IMR-90 (cell line): ENCODE measurements at regions not wholly inside any gene's neighbourhood (a gene's known extent, or its start where the extent isn't known, plus 50 kb on each side); places are given as distances from the start of the nearest gene placed in this dataset.

Experiments
- ATAC-seq: fragments of 200-7000 bp; cut with Tn5 transposase; 2 replicates; pipeline ENCODE4 v1.9.1; 2020; ENCODE audit warnings: low read depth, mild to moderate bottlenecking, moderate library complexity
- BruUV-seq: library from RNA; stranded (reverse); fragments of 400-500 nt; replicated peaks from 2 replicates; lab custom pipeline; 2021; lab: Mats Ljungman, UMichigan
- CTCF ChIA-PET: fragments of 300-600 bp; formaldehyde crosslinking; extraction: SDS; loops from one replicate; lab custom pipeline; 2021; ENCODE audit warnings: antibody characterized with exemption; lab: Yijun Ruan, JAX
- POLR2A ChIA-PET: fragments of 300-600 bp; sonication (Branson Sonifier 250); formaldehyde crosslinking; loops from one replicate; lab custom pipeline; 2022; ENCODE audit warnings: antibody characterized with exemption; ENCODE audit not compliant: unreplicated experiment; lab: Charles Lee
- DNase-seq: peaks from one replicate; pipeline ENCODE4 v3.0.0; 2013
- H2AFZ ChIP-seq: replicated peaks from 2 replicates; pipeline ENCODE3; 2013; ENCODE audit warnings: low read length, mild to moderate bottlenecking; ENCODE audit not compliant: poor library complexity
- H2AK5ac ChIP-seq: 2 replicates; pipeline ENCODE4 v1.6.1; 2013; ENCODE audit warnings: low read depth, low read length, inconsistent platforms
- H2AK9ac ChIP-seq: replicated peaks from 2 replicates; pipeline ENCODE3; 2013; ENCODE audit warnings: mild to moderate bottlenecking, low read depth, low read length, moderate library complexity; ENCODE audit not compliant: poor library complexity
- H2BK120ac ChIP-seq: 2 replicates; pipeline ENCODE4 v1.6.1; 2013; ENCODE audit warnings: low read depth, low read length, inconsistent platforms
- H2BK15ac ChIP-seq: 3 replicates; pipeline ENCODE4 v1.6.1; 2013; ENCODE audit warnings: low read depth, low read length, inconsistent platforms
- H2BK20ac ChIP-seq: 2 replicates; pipeline ENCODE4 v1.6.1; 2013; ENCODE audit warnings: low read depth, mild to moderate bottlenecking, inconsistent platforms, low read length, moderate library complexity
- H2BK5ac ChIP-seq: 2 replicates; pipeline ENCODE4 v1.6.1; 2013; ENCODE audit warnings: mild to moderate bottlenecking, low read depth, low read length, inconsistent platforms; ENCODE audit not compliant: poor library complexity, severe bottlenecking
- H3K14ac ChIP-seq: replicated peaks from 2 replicates; pipeline ENCODE4 v1.6.1; 2013; ENCODE audit warnings: low read depth, low read length, inconsistent platforms
- H3K18ac ChIP-seq: 2 replicates; pipeline ENCODE4 v1.6.1; 2013; ENCODE audit warnings: low read depth, low read length, control low read depth
- H3K23ac ChIP-seq: 2 replicates; pipeline ENCODE4 v1.6.1; 2013; ENCODE audit warnings: low read depth, low read length, inconsistent platforms
- H3K27ac ChIP-seq: 2 replicates; pipeline ENCODE4 v1.5.1; 2013; ENCODE audit warnings: mild to moderate bottlenecking, control low read depth, low read length; ENCODE audit not compliant: insufficient read depth
- H3K27me3 ChIP-seq: 2 replicates; pipeline ENCODE4 v1.6.1; 2013; ENCODE audit warnings: low read length; ENCODE audit not compliant: control insufficient read depth, insufficient read depth
- H3K36me3 ChIP-seq: 2 replicates; pipeline ENCODE4 v1.6.1; 2013; ENCODE audit warnings: low read length, mixed read lengths; ENCODE audit not compliant: control insufficient read depth, insufficient read depth
- H3K4ac ChIP-seq: 2 replicates; pipeline ENCODE4 v1.6.1; 2013; ENCODE audit warnings: low read depth, low read length, inconsistent platforms
- H3K4me1 ChIP-seq: 2 replicates; pipeline ENCODE4 v1.6.1; 2013; ENCODE audit warnings: low read length, mixed read lengths; ENCODE audit not compliant: control insufficient read depth, insufficient read depth
- H3K4me2 ChIP-seq: 2 replicates; pipeline ENCODE4 v1.6.1; 2013; ENCODE audit warnings: low read depth, mild to moderate bottlenecking, control low read depth, low read length, moderate library complexity
- H3K4me3 ChIP-seq: 2 replicates; pipeline ENCODE4 v1.5.1; 2013; ENCODE audit warnings: low read depth, mild to moderate bottlenecking, control low read depth, low read length, moderate library complexity; ENCODE audit not compliant: insufficient read depth
- H3K56ac ChIP-seq: 2 replicates; pipeline ENCODE4 v1.6.1; 2013; ENCODE audit warnings: low read length, inconsistent platforms; ENCODE audit not compliant: insufficient read depth; ENCODE audit errors: extremely low read depth
- H3K79me1 ChIP-seq, 2 experiments: 2 replicates each; pipeline ENCODE4 v1.6.1; 2013; ENCODE audit warnings: low read length in 2 of 2, inconsistent platforms in 1 of 2, low read depth in 1 of 2
- H3K9ac ChIP-seq: 2 replicates; pipeline ENCODE4 v1.6.1; 2013; ENCODE audit warnings: low read depth, low read length, control low read depth
- H3K9me1 ChIP-seq: 2 replicates; pipeline ENCODE4 v1.6.1; 2013; ENCODE audit warnings: low read length, inconsistent platforms; ENCODE audit not compliant: insufficient read depth
- H3K9me3 ChIP-seq: 2 replicates; pipeline ENCODE4 v1.6.1; 2013; ENCODE audit warnings: low read length; ENCODE audit not compliant: control insufficient read depth, insufficient read depth
- H4K20me1 ChIP-seq: 2 replicates; pipeline ENCODE4 v1.6.1; 2013; ENCODE audit warnings: low read length, inconsistent platforms; ENCODE audit not compliant: insufficient read depth
- H4K5ac ChIP-seq: 2 replicates; pipeline ENCODE4 v1.6.1; 2013; ENCODE audit warnings: mild to moderate bottlenecking, low read depth, low read length, control low read depth
- H4K8ac ChIP-seq, 2 experiments: 2 replicates each; pipeline ENCODE4 v1.6.1; 2013; ENCODE audit warnings: low read depth in 2 of 2, low read length in 2 of 2, control low read depth in 1 of 2, inconsistent platforms in 1 of 2
- H4K91ac ChIP-seq: 2 replicates; pipeline ENCODE4 v1.6.1; 2013; ENCODE audit warnings: low read depth, low read length, inconsistent platforms; ENCODE audit not compliant: insufficient read depth
- BHLHE40 ChIP-seq: fragments of 150-350 bp; IDR thresholded peaks from 2 replicates; pipeline ENCODE4 v1.6.1; 2016; ENCODE audit warnings: mild to moderate bottlenecking, low read depth, low read length
- CEBPB ChIP-seq: IDR thresholded peaks from 2 replicates; pipeline ENCODE4 v1.6.1; 2012; ENCODE audit warnings: low read depth, low read length, improper control_type of control experiment
- CHD1 ChIP-seq: IDR thresholded peaks from 2 replicates; pipeline ENCODE4 v1.6.1; 2012; ENCODE audit warnings: low read depth, low read length, improper control_type of control experiment
- CTCF ChIP-seq: conservative IDR thresholded peaks from 2 replicates; pipeline ENCODE4 v1.5.1; 2012; ENCODE audit warnings: mild to moderate bottlenecking, low read depth, low read length, improper control_type of control experiment
- ELK1 ChIP-seq: fragments of 150-350 bp; IDR thresholded peaks from 2 replicates; pipeline ENCODE4 v1.6.1; 2016; ENCODE audit warnings: low read depth, mild to moderate bottlenecking, low read length, moderate library complexity, borderline replicate concordance
- FOS ChIP-seq: fragments of 150-350 bp; IDR thresholded peaks from 2 replicates; pipeline ENCODE4 v1.6.1; 2016; ENCODE audit warnings: low read depth, low read length
- MAFK ChIP-seq: IDR thresholded peaks from 2 replicates; pipeline ENCODE4 v1.6.1; 2012; ENCODE audit warnings: low read depth, low read length, improper control_type of control experiment
- MAZ ChIP-seq: IDR thresholded peaks from 2 replicates; pipeline ENCODE4 v1.6.1; 2012; ENCODE audit warnings: low read depth, mild to moderate bottlenecking, low read length, improper control_type of control experiment, moderate library complexity, borderline replicate concordance
- MXI1 ChIP-seq: IDR thresholded peaks from 2 replicates; pipeline ENCODE4 v1.6.1; 2012; ENCODE audit warnings: low read depth, mild to moderate bottlenecking, low read length, moderate library complexity, borderline replicate concordance
- NFE2L2 ChIP-seq: fragments of 150-350 bp; IDR thresholded peaks from 2 replicates; pipeline ENCODE4 v1.6.1; 2016; ENCODE audit warnings: low read depth, mild to moderate bottlenecking, low read length
- POLR2A ChIP-seq: IDR thresholded peaks from 2 replicates; pipeline ENCODE4 v1.6.1; 2012; ENCODE audit warnings: mild to moderate bottlenecking, low read depth, low read length
- RAD21 ChIP-seq: IDR thresholded peaks from 2 replicates; pipeline ENCODE4 v1.6.1; 2012; ENCODE audit warnings: low read length, improper control_type of control experiment
- RCOR1 ChIP-seq: IDR thresholded peaks from 2 replicates; pipeline ENCODE4 v1.6.1; 2012; ENCODE audit warnings: mild to moderate bottlenecking, low read length, improper control_type of control experiment; ENCODE audit not compliant: insufficient replicate concordance
- RFX5 ChIP-seq: IDR thresholded peaks from 2 replicates; pipeline ENCODE4 v1.8.0; 2012; ENCODE audit warnings: low read depth, mild to moderate bottlenecking, low read length, moderate library complexity
- SMC3 ChIP-seq: fragments of 150-350 bp; IDR thresholded peaks from 2 replicates; pipeline ENCODE4 v1.6.1; 2016; ENCODE audit warnings: low read depth, mild to moderate bottlenecking, antibody characterized with exemption, low read length, moderate library complexity
- USF2 ChIP-seq: fragments of 150-350 bp; IDR thresholded peaks from 2 replicates; pipeline ENCODE4 v1.6.1; 2017; ENCODE audit warnings: mild to moderate bottlenecking, antibody characterized with exemption, low read length, low read depth
- WGBS, 2 experiments: methylation state at CpG; one replicate each; pipeline versions ENCODE4 v1.1.5 to v1.1.7; 2013; ENCODE audit warnings: missing lambda C conversion rate in 2 of 2; ENCODE audit not compliant: insufficient read length in 1 of 2; ENCODE audit errors: extremely low coverage in 2 of 2; 5-methylcytosine and 5-hydroxymethylcytosine counted together
- dilution Hi-C: fragments of 300-500 bp; cut with HindIII; formaldehyde crosslinking; loops from one replicate; pipeline ENCODE4 v1.14.3; 2018; ENCODE audit warnings: low sequenced_read_pairs; ENCODE audit not compliant: unreplicated experiment
- in situ Hi-C: fragments of 300-500 bp; cut with MboI; formaldehyde crosslinking; loops from 3 replicates; pipeline ENCODE4 v1.14.3; 2019; ENCODE audit warnings: low sequenced_read_pairs, inconsistent platforms, mixed read lengths
- intact Hi-C: fragments of 100-400 bp; cut with micrococcal nuclease; formaldehyde crosslinking; loops from 2 replicates; pipeline ENCODE4 v1.10.0; 2022

- BruUV-seq, result no TSS peak
Observed at GRCh38 chr4:86497131-86497530, 97.0 kb upstream of the PTPN13 start.

More at GRCh38 chr4:86497131-86497530, 97.0 kb upstream of the PTPN13 start:
- ATAC-seq, result no peak
- no peak overlapping the region for H3K4me3 ChIP-seq
- H2BK15ac ChIP-seq, result no peak overlapping the region
- H3K36me3 ChIP-seq, result no peaks in the 10 kb centered on the region
- H4K5ac ChIP-seq, result no peak overlapping the region
- no peaks in the 10 kb centered on the region for H3K9me3 ChIP-seq
- no peak overlapping the region for H3K56ac ChIP-seq
- DNase-seq, result no peak
- POLR2A ChIA-PET, result interaction anchor here (0.6 kb wide), 1 partner anchor 104 kb away, joined by 3 read pairs; no protein-coding TSS in a partner anchor
- H3K4me1 ChIP-seq, result peaks cover 3% of the 10 kb centered on the region; the same call in 1 of the 2 replicates
- dilution Hi-C loops, result no loop called here
- H4K91ac ChIP-seq, result no peak overlapping the region
- no peak overlapping the region for H2AK9ac ChIP-seq
- CTCF ChIA-PET, result no interaction called here
- no peak overlapping the region for H3K14ac ChIP-seq
- H2AFZ ChIP-seq, result no peak overlapping the region
- no peak overlapping the region for H2BK120ac ChIP-seq
- no peak overlapping the region; the same call in 1 of the 2 replicates for H2AK5ac ChIP-seq
- H3K9ac ChIP-seq, result no peak overlapping the region
- H4K8ac ChIP-seq, result no peak overlapping the region
- intact Hi-C loops, result loop anchor here (2.0 to 5.0 kb wide), 3 partner anchors 260 to 740 kb away; no protein-coding TSS in a partner anchor
- H3K79me1 ChIP-seq, result no peaks in the 10 kb centered on the region
- in situ Hi-C loops, result loop anchor here (5.0 to 25.0 kb wide), 2 partner anchors 400 to 615 kb away; no protein-coding TSS in a partner anchor
- 0 out of 2 replicates have a peak, but pooled peaks cover 3% of the 10 kb centered on the region for H3K9me1 ChIP-seq
- no peak overlapping the region for H2BK5ac ChIP-seq
- no peak overlapping the region for H3K23ac ChIP-seq
- H3K4me2 ChIP-seq, result no peak overlapping the region
- no peak for TF ChIP-seq RCOR1
- TF ChIP-seq FOS, result no peak
- TF ChIP-seq BHLHE40, result no peak
- TF ChIP-seq SMC3, result no peak
- no peak for TF ChIP-seq ELK1
- TF ChIP-seq CHD1, result no peak
- TF ChIP-seq CTCF, result no peak
- no peak for TF ChIP-seq POLR2A
- no peak for TF ChIP-seq USF2
- no peak for TF ChIP-seq MAFK
- TF ChIP-seq RAD21, result no peak
- no peak for TF ChIP-seq RFX5
- no peak for TF ChIP-seq MAZ
- TF ChIP-seq MXI1, result no peak
- TF ChIP-seq CEBPB, result no peak
- TF ChIP-seq NFE2L2, result no peak
- no peaks in the 10 kb centered on the region for H3K27me3 ChIP-seq
- H3K27ac ChIP-seq, result no peak overlapping the region
- H3K18ac ChIP-seq, result no peak overlapping the region
- H2BK20ac ChIP-seq, result no peak overlapping the region
- no peak overlapping the region for H3K4ac ChIP-seq
- H4K20me1 ChIP-seq, result no peaks in the 10 kb centered on the region
- no CpG with 5 or more reads among the region's 2 CpGs for WGBS, 2 experiments
